Prostate gland (tissue), 2 donors: ENCODE measurements at regions not wholly inside any gene's neighbourhood (a gene's known extent, or its start where the extent isn't known, plus 50 kb on each side); places are given as distances from the start of the nearest gene placed in this dataset.
"Not testable (repeated sequence)": the region's sequence is repeated elsewhere in the genome, so short reads cannot be mapped to it uniquely, and the experiment has no call there.

Experiments
- DNase-seq: peaks from one replicate; pipeline ENCODE4 v3.0.0-alpha.2; 2019; ENCODE audit warnings: low spot score
- H3K27ac ChIP-seq, 2 donors: fragments of 200-600 bp; sonication (generic); 2 replicates each; pipeline ENCODE4 v1.5.1; 2017 to 2019
- H3K27me3 ChIP-seq: fragments of 200-600 bp; sonication (generic); replicated peaks from 2 replicates; pipeline ENCODE4 v1.5.1; 2019; ENCODE audit not compliant: insufficient read depth
- H3K36me3 ChIP-seq, 2 donors: fragments of 200-600 bp; sonication (generic); 1 replicate in 1 of 2; 2 replicates in 1 of 2; pipeline versions ENCODE4 v1.5.1 to v1.8.1; 2017 to 2019
- H3K4me1 ChIP-seq: fragments of 200-600 bp; sonication (generic); replicated peaks from 2 replicates; pipeline ENCODE4 v1.5.1; 2019
- H3K4me3 ChIP-seq, 2 donors: fragments of 200-600 bp; sonication (generic); 2 replicates each; pipeline ENCODE4 v1.5.1; 2017 to 2019
- H3K9me3 ChIP-seq: fragments of 200-600 bp; sonication (generic); 2 replicates; pipeline ENCODE4 v1.5.1; 2017
- POLR2A ChIP-seq: fragments of 450-650 bp; IDR thresholded peaks from one replicate; pipeline ENCODE4 v1.6.1; 2016; ENCODE audit warnings: antibody characterized with exemption, mild to moderate bottlenecking
- POLR2AphosphoS5 ChIP-seq: sonication (generic); formaldehyde crosslinking; IDR thresholded peaks from one replicate; pipeline ENCODE4 v1.6.1; 2017; ENCODE audit warnings: antibody characterized with exemption
- WGBS: methylation state at CpG from one replicate; pipeline ENCODE4 v1.1.5; 2018; 5-methylcytosine and 5-hydroxymethylcytosine counted together
- intact Hi-C: fragments of 100-400 bp; cut with DNase I; formaldehyde crosslinking; loops from one replicate; pipeline ENCODE4 v1.14.2; 2022
- TF ChIP-seq, protein P1 (sequence below), 4 experiments: fragments of 200-600 bp in 2 of 4; fragments of 450-650 bp in 2 of 4; sonication (generic) in 2 of 4; IDR thresholded peaks; 1 replicate in 3 of 4; 2 replicates in 1 of 4; pipeline ENCODE4 v1.5.1; 2016 to 2019; ENCODE audit warnings: antibody characterized with exemption in 4 of 4, mild to moderate bottlenecking in 2 of 4, moderate library complexity in 2 of 4

DNA sequence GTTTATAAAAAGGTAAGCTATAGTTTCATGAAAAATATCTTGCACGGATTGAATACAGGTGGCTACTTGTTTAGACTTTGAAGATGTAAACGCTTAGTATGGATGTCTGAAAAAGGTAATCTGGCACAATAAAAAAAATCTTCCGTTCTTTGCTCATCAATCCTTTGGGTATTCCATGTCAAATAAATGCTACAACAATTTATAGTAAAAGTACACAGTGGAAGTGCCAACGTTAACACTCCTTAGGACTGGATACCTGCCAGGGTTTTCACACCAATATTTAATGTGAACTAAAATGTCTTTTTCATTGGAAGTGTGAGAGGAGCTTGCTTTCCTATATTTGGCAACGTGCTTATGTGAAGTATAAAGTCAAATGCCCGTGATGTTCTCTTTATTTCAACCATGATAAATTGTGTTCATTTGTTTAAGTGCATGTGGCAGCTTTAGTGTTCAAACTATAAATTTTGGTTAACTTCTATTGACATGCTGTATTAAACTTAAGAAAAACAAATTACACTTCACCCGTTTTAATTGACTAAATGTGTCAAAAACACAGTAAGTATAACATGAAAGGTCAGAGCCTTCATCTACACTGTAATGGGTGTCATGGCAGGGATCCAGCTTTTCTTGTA is 121.7 kb upstream of the HAND2 start:
- Histone ChIP-seq H3K27ac (no peak overlapping the region), H3K4me3 (no peak overlapping the region), H3K4me1 (no peaks in the 10 kb centered on the region), H3K9me3 (no peaks in the 10 kb centered on the region), H3K27me3 (no peaks in the 10 kb centered on the region), H3K36me3 (no peaks in the 10 kb centered on the region)
- intact Hi-C loops, result no loop called here
- 19% methylated on average over 7 of the region's 7 CpGs for WGBS
- no peak for DNase-seq
- TF ChIP-seq POLR2A (no peak), POLR2AphosphoS5 (no peak)
- TF ChIP-seq, protein P1, sequence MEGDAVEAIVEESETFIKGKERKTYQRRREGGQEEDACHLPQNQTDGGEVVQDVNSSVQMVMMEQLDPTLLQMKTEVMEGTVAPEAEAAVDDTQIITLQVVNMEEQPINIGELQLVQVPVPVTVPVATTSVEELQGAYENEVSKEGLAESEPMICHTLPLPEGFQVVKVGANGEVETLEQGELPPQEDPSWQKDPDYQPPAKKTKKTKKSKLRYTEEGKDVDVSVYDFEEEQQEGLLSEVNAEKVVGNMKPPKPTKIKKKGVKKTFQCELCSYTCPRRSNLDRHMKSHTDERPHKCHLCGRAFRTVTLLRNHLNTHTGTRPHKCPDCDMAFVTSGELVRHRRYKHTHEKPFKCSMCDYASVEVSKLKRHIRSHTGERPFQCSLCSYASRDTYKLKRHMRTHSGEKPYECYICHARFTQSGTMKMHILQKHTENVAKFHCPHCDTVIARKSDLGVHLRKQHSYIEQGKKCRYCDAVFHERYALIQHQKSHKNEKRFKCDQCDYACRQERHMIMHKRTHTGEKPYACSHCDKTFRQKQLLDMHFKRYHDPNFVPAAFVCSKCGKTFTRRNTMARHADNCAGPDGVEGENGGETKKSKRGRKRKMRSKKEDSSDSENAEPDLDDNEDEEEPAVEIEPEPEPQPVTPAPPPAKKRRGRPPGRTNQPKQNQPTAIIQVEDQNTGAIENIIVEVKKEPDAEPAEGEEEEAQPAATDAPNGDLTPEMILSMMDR (IDR thresholded peaks at IDR 0.05), result no peak

- TF ChIP-seq, protein P1 (IDR thresholded peaks at IDR 0.05), result no peak
- TF ChIP-seq POLR2A (no peak), POLR2AphosphoS5 (no peak)
Observed at GRCh38 chr4:173647902-173648301, 117.9 kb upstream of the HAND2 start.

GRCh38 chr4:173642509-173642908 is 112.5 kb upstream of the HAND2 start:
- Histone ChIP-seq H3K27me3 (no peaks in the 10 kb centered on the region), H3K36me3 (no peaks in the 10 kb centered on the region), H3K4me1 (no peaks in the 10 kb centered on the region), H3K27ac (no peak overlapping the region), H3K4me3 (no peak overlapping the region), H3K9me3 (no peaks in the 10 kb centered on the region)
- no peak for DNase-seq
- TF ChIP-seq, protein P1 (IDR thresholded peaks at IDR 0.05), result no peak
- TF ChIP-seq POLR2A (no peak), POLR2AphosphoS5 (no peak)
- 30% methylated on average over 3 of the region's 3 CpGs for WGBS
- intact Hi-C loops, result no loop called here

More at GRCh38 chr4:173647902-173648301, 117.9 kb upstream of the HAND2 start:
- Histone ChIP-seq H3K4me3 (no peak overlapping the region), H3K36me3 (no peaks in the 10 kb centered on the region), H3K27ac (no peak overlapping the region), H3K4me1 (no peaks in the 10 kb centered on the region), H3K9me3 (no peaks in the 10 kb centered on the region), H3K27me3 (no peaks in the 10 kb centered on the region)
- DNase-seq, result no peak
- intact Hi-C loops, result no loop called here
- 82% methylated on average over 4 of the region's 4 CpGs for WGBS

DNA sequence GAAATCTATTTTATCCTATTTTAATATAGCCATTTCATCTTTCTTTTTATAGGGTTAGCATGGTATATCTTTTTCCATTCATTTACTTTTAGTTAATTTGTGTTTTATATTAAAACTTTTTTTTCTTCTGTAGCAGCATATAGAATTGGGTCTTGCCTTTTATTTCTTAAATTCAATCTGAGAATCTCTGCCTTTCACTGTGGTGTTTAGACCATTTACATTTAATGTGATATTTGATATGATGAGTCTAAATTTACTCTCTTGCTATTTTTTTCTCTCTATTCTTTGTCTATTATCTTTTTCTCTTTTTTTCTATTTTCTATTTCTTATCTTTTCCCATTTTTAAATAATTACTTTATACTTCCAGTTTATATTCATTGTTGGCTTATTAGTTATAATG is 105.4 kb upstream of the HAND2 start:
- no peak for DNase-seq

GRCh38 chr4:173626277-173626676 is 96.2 kb upstream of the HAND2 start:
- no peak for DNase-seq
- Histone ChIP-seq H3K27me3 (no peaks in the 10 kb centered on the region), H3K4me3 (no peak overlapping the region), H3K36me3 (no peaks in the 10 kb centered on the region), H3K27ac (no peak overlapping the region), H3K4me1 (no peaks in the 10 kb centered on the region), H3K9me3 (no peaks in the 10 kb centered on the region)
- no peak for TF ChIP-seq POLR2A
- TF ChIP-seq POLR2AphosphoS5, result no peak
- TF ChIP-seq, protein P1 (IDR thresholded peaks at IDR 0.05), result no peak
- intact Hi-C loops, result no loop called here
- WGBS, result 78% methylated on average over 1 of the region's 1 CpG

More for the DNA sequence above, 105.4 kb upstream of the HAND2 start:
- Histone ChIP-seq H3K27me3 (no peaks in the 10 kb centered on the region), H3K4me1 (no peaks in the 10 kb centered on the region), H3K9me3 (no peaks in the 10 kb centered on the region), H3K4me3 (no peak overlapping the region), H3K36me3 (no peaks in the 10 kb centered on the region), H3K27ac (no peak overlapping the region)
- no peak for TF ChIP-seq POLR2A
- TF ChIP-seq POLR2AphosphoS5, result no peak
- TF ChIP-seq, protein P1 (IDR thresholded peaks at IDR 0.05), result no peak
- intact Hi-C loops, result no loop called here

- H3K4me1 ChIP-seq, H3K27ac ChIP-seq, H3K36me3 ChIP-seq, DNase-seq, H3K9me3 ChIP-seq, H3K27me3 ChIP-seq, intact Hi-C loops, H3K4me3 ChIP-seq: not testable (repeated sequence)
- 88% methylated on average over 5 of the region's 5 CpGs for WGBS
Observed at GRCh38 chr4:173618648-173619047, 88.6 kb upstream of the HAND2 start.
